ENCODE measurements at regions not wholly inside any gene's neighbourhood (a gene's known extent, or its start where the extent isn't known, plus 50 kb on each side); places are given as distances from the start of the nearest gene placed in this dataset.

GRCh38 chr1:234540404-234540762, 61.4 kb upstream of the TARBP1 start:
- Histone ChIP-seq H3K4me1 (peaks cover 22% of the 10 kb centered on the region), H3K4me3 (no peak overlapping the region), H4K20me1 (ENCODE audit: low read depth) (peaks cover 6% of the 10 kb centered on the region), H3K9ac (no peak overlapping the region), H3F3A (ENCODE audit: low read depth) (peaks cover 12% of the 10 kb centered on the region), H3K79me2 (ENCODE audit: low read depth) (no peaks in the 10 kb centered on the region), H3K27me3 (no peaks in the 10 kb centered on the region), H3K36me3 (no peaks in the 10 kb centered on the region), H3K9me3 (ENCODE audit: low read depth) (no peaks in the 10 kb centered on the region), H3K4me2 (no peak overlapping the region), H2AFZ (replicated peaks) (no peak overlapping the region), H3K27ac (no peak overlapping the region)
- Mint-ChIP-seq H3K27ac (no peak overlapping the region), H3K9me3 (no peaks in the 10 kb centered on the region), H3K36me3 (no peaks in the 10 kb centered on the region), H3K4me3 (no peak overlapping the region), H3K27me3 (ENCODE audit: insufficient read depth, low read depth) (peaks cover 24% of the 10 kb centered on the region), H3K4me1 (peaks cover 89% of the 10 kb centered on the region)
- TF ChIP-seq EZH2phosphoT487 (IDR thresholded peaks at IDR 0.05): no peak
- no peak for TF ChIP-seq EZH2 (IDR thresholded peaks at IDR 0.05)
- TF ChIP-seq, protein P1, sequence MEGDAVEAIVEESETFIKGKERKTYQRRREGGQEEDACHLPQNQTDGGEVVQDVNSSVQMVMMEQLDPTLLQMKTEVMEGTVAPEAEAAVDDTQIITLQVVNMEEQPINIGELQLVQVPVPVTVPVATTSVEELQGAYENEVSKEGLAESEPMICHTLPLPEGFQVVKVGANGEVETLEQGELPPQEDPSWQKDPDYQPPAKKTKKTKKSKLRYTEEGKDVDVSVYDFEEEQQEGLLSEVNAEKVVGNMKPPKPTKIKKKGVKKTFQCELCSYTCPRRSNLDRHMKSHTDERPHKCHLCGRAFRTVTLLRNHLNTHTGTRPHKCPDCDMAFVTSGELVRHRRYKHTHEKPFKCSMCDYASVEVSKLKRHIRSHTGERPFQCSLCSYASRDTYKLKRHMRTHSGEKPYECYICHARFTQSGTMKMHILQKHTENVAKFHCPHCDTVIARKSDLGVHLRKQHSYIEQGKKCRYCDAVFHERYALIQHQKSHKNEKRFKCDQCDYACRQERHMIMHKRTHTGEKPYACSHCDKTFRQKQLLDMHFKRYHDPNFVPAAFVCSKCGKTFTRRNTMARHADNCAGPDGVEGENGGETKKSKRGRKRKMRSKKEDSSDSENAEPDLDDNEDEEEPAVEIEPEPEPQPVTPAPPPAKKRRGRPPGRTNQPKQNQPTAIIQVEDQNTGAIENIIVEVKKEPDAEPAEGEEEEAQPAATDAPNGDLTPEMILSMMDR (IDR thresholded peaks at IDR 0.05): no peak
- DNase-seq (ENCODE audit: low spot score): no peak

- Histone ChIP-seq H3K4me3 (no peak overlapping the region), H3K4me1 (peaks cover 20% of the 10 kb centered on the region), H3K9me3 (ENCODE audit: low read depth) (no peaks in the 10 kb centered on the region), H3K79me2 (ENCODE audit: low read depth) (no peaks in the 10 kb centered on the region), H4K20me1 (ENCODE audit: low read depth) (peaks cover 6% of the 10 kb centered on the region), H3K27ac (no peak overlapping the region), H2AFZ (replicated peaks) (no peak overlapping the region), H3K4me2 (no peak overlapping the region), H3K9ac (no peak overlapping the region), H3K27me3 (no peaks in the 10 kb centered on the region), H3K36me3 (no peaks in the 10 kb centered on the region), H3F3A (ENCODE audit: low read depth) (peaks cover 15% of the 10 kb centered on the region)
- H3K27ac Mint-ChIP-seq: peak overlapping the region; percentile 2
- peaks cover 18% of the 10 kb centered on the region for H3K27me3 Mint-ChIP-seq (ENCODE audit: insufficient read depth, low read depth)
- no peaks in the 10 kb centered on the region for H3K36me3 Mint-ChIP-seq
- no peaks in the 10 kb centered on the region for H3K9me3 Mint-ChIP-seq
- peaks cover 89% of the 10 kb centered on the region for H3K4me1 Mint-ChIP-seq
- no peak for DNase-seq (ENCODE audit: low spot score)
- no peak for TF ChIP-seq EZH2phosphoT487 (IDR thresholded peaks at IDR 0.05)
- TF ChIP-seq EZH2 (IDR thresholded peaks at IDR 0.05): no peak
- TF ChIP-seq, protein P1 (IDR thresholded peaks at IDR 0.05): no peak
- H3K4me3 Mint-ChIP-seq: no peak overlapping the region
Measured at GRCh38 chr1:234539666-234540403, 60.9 kb upstream of the TARBP1 start.

DNA sequence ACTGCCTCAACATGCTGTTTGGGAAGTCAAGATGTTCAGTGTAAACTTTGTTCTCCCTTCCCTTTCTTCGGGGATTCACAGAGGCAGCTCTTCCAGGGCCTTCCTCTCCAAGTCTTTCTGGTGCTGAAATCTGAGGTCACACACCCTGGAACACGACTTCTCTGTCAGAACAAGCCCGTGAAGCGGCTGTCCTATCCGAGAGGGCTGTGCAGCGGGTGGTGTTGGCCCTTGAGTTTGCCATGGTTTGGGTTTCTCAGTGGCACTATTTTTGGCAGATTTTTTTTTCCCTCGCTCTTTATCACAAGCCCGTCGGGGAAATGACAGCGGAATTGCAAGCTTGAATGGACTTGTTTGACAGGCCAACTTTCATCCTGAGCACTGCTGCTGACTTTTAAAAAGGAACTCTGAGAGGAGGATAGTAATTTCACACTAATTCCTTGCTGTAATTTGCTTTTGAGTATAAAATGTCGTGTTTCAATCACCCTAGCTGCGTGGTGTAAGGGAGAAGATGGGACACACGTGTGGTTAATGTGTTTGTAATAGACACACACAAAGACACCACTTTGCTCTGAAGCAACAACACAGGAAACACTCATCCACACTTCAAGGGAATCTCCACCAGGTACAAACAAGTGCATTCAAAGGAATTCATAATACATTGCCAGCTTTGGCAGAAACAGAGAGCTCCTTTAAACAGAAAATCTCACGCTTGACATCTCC, 60.1 kb upstream of the TARBP1 start:
- TF ChIP-seq EZH2phosphoT487 (IDR thresholded peaks at IDR 0.05): no peak
- no peak for TF ChIP-seq EZH2 (IDR thresholded peaks at IDR 0.05)
- TF ChIP-seq, protein P1 (IDR thresholded peaks at IDR 0.05): no peak
- no peaks in the 10 kb centered on the region for H3K9me3 Mint-ChIP-seq
- Histone ChIP-seq H3K9ac (no peak overlapping the region), H3K9me3 (ENCODE audit: low read depth) (no peaks in the 10 kb centered on the region), H3K36me3 (no peaks in the 10 kb centered on the region), H2AFZ (replicated peaks) (no peak overlapping the region), H3K79me2 (ENCODE audit: low read depth) (no peaks in the 10 kb centered on the region), H4K20me1 (ENCODE audit: low read depth) (peaks cover 6% of the 10 kb centered on the region), H3K4me2 (no peak overlapping the region), H3F3A (ENCODE audit: low read depth) (peaks cover 15% of the 10 kb centered on the region), H3K4me3 (no peak overlapping the region), H3K27ac (no peak overlapping the region), H3K27me3 (no peaks in the 10 kb centered on the region), H3K4me1 (peaks cover 25% of the 10 kb centered on the region)
- peaks cover 19% of the 10 kb centered on the region for H3K27me3 Mint-ChIP-seq (ENCODE audit: insufficient read depth, low read depth)
- peak overlapping the region; percentile 51 for H3K27ac Mint-ChIP-seq
- H3K4me1 Mint-ChIP-seq: peaks cover 89% of the 10 kb centered on the region
- no peaks in the 10 kb centered on the region for H3K36me3 Mint-ChIP-seq
- no peak for DNase-seq (ENCODE audit: low spot score)
- H3K4me3 Mint-ChIP-seq: no peak overlapping the region
